Nephron progenitor cell (in vitro differentiated cells): ENCODE measurements at regions not wholly inside any gene's neighbourhood (a gene's known extent, or its start where the extent isn't known, plus 50 kb on each side); places are given as distances from the start of the nearest gene placed in this dataset.
A peak's percentile ranks its signal among the peaks of the same experiment; 100 is the strongest.

Source experiments
- DNase-seq: peaks from one replicate; pipeline ENCODE4 v3.0.0; 2021
- H3K27ac Mint-ChIP-seq: 2 replicates; pipeline ENCODE4 v1.8.0; 2021; ENCODE audit warnings: mild to moderate bottlenecking, moderate library complexity, mixed read lengths
- H3K27me3 Mint-ChIP-seq: 2 replicates; pipeline ENCODE4 v1.8.0; 2021; ENCODE audit warnings: mild to moderate bottlenecking, low read depth, mixed read lengths; ENCODE audit not compliant: poor library complexity
- H3K36me3 Mint-ChIP-seq: 2 replicates; pipeline ENCODE4 v1.8.0; 2021; ENCODE audit warnings: low read depth, mixed read lengths
- H3K4me1 Mint-ChIP-seq: 2 replicates; pipeline ENCODE4 v1.8.0; 2021; ENCODE audit warnings: mixed read lengths
- H3K4me3 Mint-ChIP-seq: 2 replicates; pipeline ENCODE4 v1.8.0; 2021; ENCODE audit warnings: mild to moderate bottlenecking, moderate library complexity, mixed read lengths
- H3K9me3 Mint-ChIP-seq: 2 replicates; pipeline ENCODE4 v1.8.0; 2021; ENCODE audit warnings: mild to moderate bottlenecking, moderate library complexity, mixed read lengths
- CTCF ChIP-seq: fragments of 200-600 bp; sonication (generic); IDR thresholded peaks from 2 replicates; pipeline ENCODE4 v1.5.0; 2021; ENCODE audit warnings: antibody characterized with exemption

- Mint-ChIP-seq H3K27ac (no peak overlapping the region), H3K27me3 (peaks cover 5% of the 10 kb centered on the region), H3K4me1 (peaks cover 27% of the 10 kb centered on the region), H3K9me3 (peaks cover 11% of the 10 kb centered on the region), H3K4me3 (no peak overlapping the region), H3K36me3 (no peaks in the 10 kb centered on the region)
- DNase-seq: no peak
- no peak for TF ChIP-seq CTCF
Observed at GRCh38 chr18:75828379-75828778, 400.9 kb upstream of the SMIM21 start.

- H3K4me3 Mint-ChIP-seq: no peak overlapping the region
- H3K27ac Mint-ChIP-seq: no peak overlapping the region
- H3K36me3 Mint-ChIP-seq: no peaks in the 10 kb centered on the region
- H3K9me3 Mint-ChIP-seq: peaks cover 10% of the 10 kb centered on the region
- no peak for DNase-seq
- peaks cover 32% of the 10 kb centered on the region for H3K4me1 Mint-ChIP-seq
- H3K27me3 Mint-ChIP-seq: peaks cover 5% of the 10 kb centered on the region
- no peak for TF ChIP-seq CTCF
Observed at GRCh38 chr18:75827751-75828287, 400.3 kb upstream of the SMIM21 start.

GRCh38 chr18:75824661-75825060 lies 397.2 kb upstream of the SMIM21 start:
- TF ChIP-seq CTCF: no peak
- Mint-ChIP-seq H3K4me1 (peaks cover 30% of the 10 kb centered on the region), H3K36me3 (no peaks in the 10 kb centered on the region), H3K4me3 (no peak overlapping the region), H3K27me3 (peaks cover 5% of the 10 kb centered on the region), H3K9me3 (no peaks in the 10 kb centered on the region), H3K27ac (no peak overlapping the region)
- no peak for DNase-seq

GRCh38 chr18:75823471-75823870 lies 396.0 kb upstream of the SMIM21 start:
- TF ChIP-seq CTCF: no peak
- peaks cover 35% of the 10 kb centered on the region for H3K4me1 Mint-ChIP-seq
- no peaks in the 10 kb centered on the region for H3K36me3 Mint-ChIP-seq
- no peaks in the 10 kb centered on the region for H3K9me3 Mint-ChIP-seq
- no peak overlapping the region for H3K4me3 Mint-ChIP-seq
- no peak for DNase-seq
- peak overlapping the region; percentile 92 for H3K27ac Mint-ChIP-seq
- peaks cover 5% of the 10 kb centered on the region for H3K27me3 Mint-ChIP-seq

- Mint-ChIP-seq H3K27me3 (peaks cover 3% of the 10 kb centered on the region), H3K9me3 (peaks cover 12% of the 10 kb centered on the region), H3K4me3 (peak overlapping the region; percentile 24), H3K36me3 (peaks cover 6% of the 10 kb centered on the region), H3K27ac (peak overlapping the region; percentile 10), H3K4me1 (peaks cover 32% of the 10 kb centered on the region)
- TF ChIP-seq CTCF: no peak
- DNase-seq: no peak
Observed at GRCh38 chr18:75818383-75818782, 390.9 kb upstream of the SMIM21 start.

GRCh38 chr18:75815767-75816166 lies 388.3 kb upstream of the SMIM21 start:
- DNase-seq: no peak
- Mint-ChIP-seq H3K4me3 (no peak overlapping the region), H3K27me3 (peaks cover 3% of the 10 kb centered on the region), H3K27ac (no peak overlapping the region), H3K9me3 (peaks cover 19% of the 10 kb centered on the region), H3K4me1 (peaks cover 53% of the 10 kb centered on the region), H3K36me3 (peaks cover 6% of the 10 kb centered on the region)
- no peak for TF ChIP-seq CTCF
